Heart right ventricle (tissue), 16 donors: ENCODE measurements at regions not wholly inside any gene's neighbourhood (a gene's known extent, or its start where the extent isn't known, plus 50 kb on each side); places are given as distances from the start of the nearest gene placed in this dataset.
"Not testable (repeated sequence)": the region's sequence is repeated elsewhere in the genome, so short reads cannot be mapped to it uniquely, and the experiment has no call there.

Source experiments
- ATAC-seq, 8 donors: fragments of 200-7000 bp; cut with Tn5 transposase; one replicate each; pipeline ENCODE4 v1.9.1; 2020; ENCODE audit warnings: mild to moderate bottlenecking in 8 of 8, moderate library complexity in 8 of 8, moderate number of reproducible peaks in 1 of 8
- DNase-seq, 2 donors: peaks; one replicate each; pipeline ENCODE4 v3.0.0-alpha.2; 2020
- H3K27ac ChIP-seq, 10 donors: fragments of 200-600 bp; sonication (generic) in 2 of 10; one replicate each; pipeline versions ENCODE4 v1.5.0 to v1.8.0; 2020 to 2022; ENCODE audit warnings: mild to moderate bottlenecking in 3 of 10
- H3K27me3 ChIP-seq, 7 donors: fragments of 200-600 bp; one replicate each; pipeline ENCODE4 v1.8.0; 2021 to 2022; ENCODE audit warnings: mild to moderate bottlenecking in 2 of 7
- H3K36me3 ChIP-seq, 9 donors: fragments of 200-600 bp; sonication (generic) in 1 of 9; one replicate each; pipeline versions ENCODE4 v1.5.0 to v1.8.0; 2020 to 2022; ENCODE audit warnings: mild to moderate bottlenecking in 2 of 9
- H3K4me1 ChIP-seq, 9 donors: fragments of 200-600 bp; sonication (generic) in 1 of 9; one replicate each; pipeline versions ENCODE4 v1.5.0 to v1.8.0; 2020 to 2022; ENCODE audit warnings: mild to moderate bottlenecking in 4 of 9
- H3K4me3 ChIP-seq, 10 donors: fragments of 200-600 bp; sonication (generic) in 2 of 10; one replicate each; pipeline versions ENCODE4 v1.5.0 to v1.8.0; 2020 to 2022; ENCODE audit warnings: mild to moderate bottlenecking in 7 of 10, moderate library complexity in 2 of 10
- H3K9me3 ChIP-seq, 11 donors: fragments of 200-600 bp in 10 of 11; sonication (generic) in 2 of 11; one replicate each; pipeline versions ENCODE4 v1.5.0 to v1.8.0; 2013 to 2022; ENCODE audit warnings: mild to moderate bottlenecking in 2 of 11, control low read depth in 1 of 11, moderate library complexity in 1 of 11
- WGBS, 2 donors: extraction: QIAGEN DNeasy Blood & Tissue Kit; methylation state at CpG; one replicate each; pipeline ENCODE4 v1.1.7; 2013; ENCODE audit warnings: inconsistent platforms in 1 of 2; 5-methylcytosine and 5-hydroxymethylcytosine counted together
- intact Hi-C, 10 donors: fragments of 100-400 bp; cut with DNase I; formaldehyde crosslinking; loops; one replicate each; pipeline versions ENCODE4 v1.11.1 to v1.14.2; 2022
- TF ChIP-seq, protein P1 (sequence below), 9 donors: fragments of 200-600 bp; sonication (generic) in 2 of 9; IDR thresholded peaks; one replicate each; pipeline versions ENCODE4 v1.5.0 to v1.8.0; 2021 to 2022; ENCODE audit warnings: antibody characterized with exemption in 9 of 9, mild to moderate bottlenecking in 5 of 9, moderate library complexity in 1 of 9
- donor health status: Arrhythmogenic right ventricular cardiomyopathy.
- donor health status: ischemic (EF 13 %, LVEDD 7.1; RV severe dilation, severe dysfunction).
- donor health status: healthy with polysubstance abuse.
- donor health status: DM: no; HTN: yes; CAD: no.
- donor health status: DM: no; HTN: no; CAD: no.
- donor health status: ischemic (EF 25% LVEDD 6.9; RV normal size, moderate dysfunction).
- donor health status: ischemic (EF 25% LVEDD 5.7; RV mildly dilated, moderate dysfunction).
- donor health status: healthy.
- donor health status: DM: yes; HTN: yes; CAD: no.
- donor health status: Ischemic cardiomyopathy.
- donor health status: ischemic (EF 35%, LVEDD 5.7; RV mildly dilated, moderate dysfunction).
- donor health status: nonischemic (EF 11% LVEDD 7.7; RV severe dilation, severe dysfunction).
- donor health status: DM: yes; HTN: yes; CAD: no.
- donor health status: PGD.
- donor health status: ischemic (EF 29% LVEDD 5.4; RV normal size, mild dysfunction).
- donor health status: nonischemic (EF 23%, LVEDD 6.1; RV moderate dilation, normal function).

- no peak for ATAC-seq
- no peaks in the 10 kb centered on the region for H3K27me3 ChIP-seq
Measured at GRCh38 chr1:163632269-163632668, 310.5 kb downstream of the NUF2 start.

GRCh38 chr1:163633366-163633765, 311.6 kb downstream of the NUF2 start:
- no peak for ATAC-seq
- H3K4me3 ChIP-seq, result no peak overlapping the region
- H3K36me3 ChIP-seq, result no peaks in the 10 kb centered on the region
- WGBS, 2 donors, result 100% methylated on average over 1 of the region's 1 CpG
- H3K9me3 ChIP-seq, result peaks cover 0 to 70% (median 11%) of the 10 kb centered on the region in 11 donors
- no peak overlapping the region for H3K27ac ChIP-seq
- no peak for DNase-seq
- no peaks in the 10 kb centered on the region for H3K4me1 ChIP-seq
- H3K27me3 ChIP-seq, result no peaks in the 10 kb centered on the region
- TF ChIP-seq, protein P1, sequence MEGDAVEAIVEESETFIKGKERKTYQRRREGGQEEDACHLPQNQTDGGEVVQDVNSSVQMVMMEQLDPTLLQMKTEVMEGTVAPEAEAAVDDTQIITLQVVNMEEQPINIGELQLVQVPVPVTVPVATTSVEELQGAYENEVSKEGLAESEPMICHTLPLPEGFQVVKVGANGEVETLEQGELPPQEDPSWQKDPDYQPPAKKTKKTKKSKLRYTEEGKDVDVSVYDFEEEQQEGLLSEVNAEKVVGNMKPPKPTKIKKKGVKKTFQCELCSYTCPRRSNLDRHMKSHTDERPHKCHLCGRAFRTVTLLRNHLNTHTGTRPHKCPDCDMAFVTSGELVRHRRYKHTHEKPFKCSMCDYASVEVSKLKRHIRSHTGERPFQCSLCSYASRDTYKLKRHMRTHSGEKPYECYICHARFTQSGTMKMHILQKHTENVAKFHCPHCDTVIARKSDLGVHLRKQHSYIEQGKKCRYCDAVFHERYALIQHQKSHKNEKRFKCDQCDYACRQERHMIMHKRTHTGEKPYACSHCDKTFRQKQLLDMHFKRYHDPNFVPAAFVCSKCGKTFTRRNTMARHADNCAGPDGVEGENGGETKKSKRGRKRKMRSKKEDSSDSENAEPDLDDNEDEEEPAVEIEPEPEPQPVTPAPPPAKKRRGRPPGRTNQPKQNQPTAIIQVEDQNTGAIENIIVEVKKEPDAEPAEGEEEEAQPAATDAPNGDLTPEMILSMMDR (IDR thresholded peaks at IDR 0.05), result no peak
- intact Hi-C loops, result no loop called here

More at GRCh38 chr1:163632269-163632668, 310.5 kb downstream of the NUF2 start:
- no peaks in the 10 kb centered on the region for H3K36me3 ChIP-seq
- 75 to 88% methylated on average over 3 of the region's 3 CpGs for WGBS, 2 donors
- no peak for DNase-seq
- H3K4me1 ChIP-seq, result no peaks in the 10 kb centered on the region
- H3K27ac ChIP-seq, result no peak overlapping the region
- intact Hi-C loops, result no loop called here
- TF ChIP-seq, protein P1 (IDR thresholded peaks at IDR 0.05), result no peak
- H3K9me3 ChIP-seq, result peaks cover 0 to 67% (median 11%) of the 10 kb centered on the region in 11 donors
- H3K4me3 ChIP-seq, result no peak overlapping the region

- H3K27me3 ChIP-seq, H3K4me1 ChIP-seq, H3K27ac ChIP-seq, H3K36me3 ChIP-seq, H3K9me3 ChIP-seq, DNase-seq, H3K4me3 ChIP-seq, intact Hi-C loops, ATAC-seq: not testable (repeated sequence)
- WGBS, 2 donors, result 96 to 97% methylated on average over 22 to 25 of the region's 25 CpGs
Measured at GRCh38 chr1:163645676-163646075, 323.9 kb downstream of the NUF2 start.

- ATAC-seq, result peak in 1 of 8 donors; percentile 20
- intact Hi-C loops, result no loop called here
- Histone ChIP-seq H3K9me3 (no peaks in the 10 kb centered on the region), H3K4me3 (no peak overlapping the region), H3K27ac (no peak overlapping the region), H3K27me3 (no peaks in the 10 kb centered on the region), H3K4me1 (no peaks in the 10 kb centered on the region), H3K36me3 (no peaks in the 10 kb centered on the region)
- WGBS, 2 donors, result 49 to 57% methylated on average over 4 of the region's 4 CpGs
- TF ChIP-seq, protein P1 (IDR thresholded peaks at IDR 0.05), result no peak
- DNase-seq, result no peak
Measured at GRCh38 chr1:163650624-163651023, 328.9 kb downstream of the NUF2 start.

DNA sequence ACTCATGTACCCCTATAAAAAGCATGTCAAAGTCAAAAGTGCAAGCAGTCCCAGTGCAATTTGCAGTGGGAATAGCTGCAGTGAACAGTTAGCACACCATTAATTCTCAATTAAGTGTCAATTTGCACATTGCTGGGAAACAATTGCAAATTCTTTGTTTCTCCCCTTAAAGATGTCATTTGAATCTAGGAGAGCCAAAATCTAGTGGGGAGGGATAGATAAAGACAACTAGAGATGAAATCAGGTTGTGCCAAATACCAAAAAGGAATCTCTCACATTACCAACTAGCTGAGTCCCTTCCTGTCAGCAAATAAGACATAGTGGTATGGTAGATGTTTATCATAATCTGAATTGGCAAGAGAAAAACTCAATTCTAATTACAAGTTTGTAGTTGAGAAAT, 330.7 kb downstream of the NUF2 start:
- H3K4me3 ChIP-seq, result no peak overlapping the region
- H3K36me3 ChIP-seq, result no peaks in the 10 kb centered on the region
- no peaks in the 10 kb centered on the region for H3K27me3 ChIP-seq
- H3K9me3 ChIP-seq, result no peaks in the 10 kb centered on the region
- TF ChIP-seq, protein P1 (IDR thresholded peaks at IDR 0.05), result no peak
- intact Hi-C loops, result no loop called here
- ATAC-seq (no peak), DNase-seq (no peak)
- H3K27ac ChIP-seq, result no peak overlapping the region
- no peaks in the 10 kb centered on the region for H3K4me1 ChIP-seq
